ENCODE measurements at regions not wholly inside any gene's neighbourhood (a gene's known extent, or its start where the extent isn't known, plus 50 kb on each side); places are given as distances from the start of the nearest gene placed in this dataset.

GRCh38 chr20:58092353-58092752 lies 136.1 kb downstream of the ANKRD60 start:
- Histone ChIP-seq H3K36me3 (no peaks in the 10 kb centered on the region), H3K27ac (no peak overlapping the region), H3K27me3 (no peaks in the 10 kb centered on the region), H3K4me3 (no peak overlapping the region), H3K9me3 (no peaks in the 10 kb centered on the region), H3K4me1 (peaks cover 0 to 3% (median 0%) of the 10 kb centered on the region in 4 donors)
- DNase-seq (ENCODE audit: low spot score in 2 of 2), result no peak
- 89 to 91% methylated on average over 4 of the region's 4 CpGs for WGBS, 2 donors
- TF ChIP-seq POLR2A (IDR thresholded peaks at IDR 0.05) (no peak), EP300 (IDR thresholded peaks at IDR 0.05) (no peak), CTCF (IDR thresholded peaks at IDR 0.05) (no peak)

- H3K4me1 ChIP-seq, result peaks cover 0 to 8% (median 0%) of the 10 kb centered on the region in 4 donors
- no peak overlapping the region for H3K27ac ChIP-seq
- no peak overlapping the region for H3K4me3 ChIP-seq
- TF ChIP-seq POLR2A (IDR thresholded peaks at IDR 0.05) (no peak), EP300 (IDR thresholded peaks at IDR 0.05) (no peak), CTCF (IDR thresholded peaks at IDR 0.05) (no peak)
- H3K27me3 ChIP-seq, result no peaks in the 10 kb centered on the region
- H3K9me3 ChIP-seq, result no peaks in the 10 kb centered on the region
- WGBS, 2 donors, result 79 to 86% methylated on average over 8 of the region's 8 CpGs
- no peaks in the 10 kb centered on the region for H3K36me3 ChIP-seq
- DNase-seq (ENCODE audit: low spot score in 2 of 2), result no peak
Measured at GRCh38 chr20:58091810-58092209, 136.6 kb downstream of the ANKRD60 start.

- H3K27me3 ChIP-seq, result no peaks in the 10 kb centered on the region
- TF ChIP-seq POLR2A (IDR thresholded peaks at IDR 0.05) (no peak), EP300 (IDR thresholded peaks at IDR 0.05) (no peak), CTCF (IDR thresholded peaks at IDR 0.05) (no peak)
- DNase-seq (ENCODE audit: low spot score in 2 of 2), result no peak
- H3K4me1 ChIP-seq, result peaks cover 0 to 14% (median 0%) of the 10 kb centered on the region in 4 donors
- H3K9me3 ChIP-seq, result no peaks in the 10 kb centered on the region
- H3K27ac ChIP-seq, result no peak overlapping the region
- WGBS, 2 donors, result 94 to 98% methylated on average over 3 of the region's 3 CpGs
- no peaks in the 10 kb centered on the region for H3K36me3 ChIP-seq
- no peak overlapping the region for H3K4me3 ChIP-seq
Measured at GRCh38 chr20:58090161-58090560, 138.3 kb downstream of the ANKRD60 start.

GRCh38 chr20:58088625-58089024 lies 139.8 kb downstream of the ANKRD60 start:
- TF ChIP-seq POLR2A (IDR thresholded peaks at IDR 0.05), result no peak
- no peak for TF ChIP-seq CTCF (IDR thresholded peaks at IDR 0.05)
- no peaks in the 10 kb centered on the region for H3K27me3 ChIP-seq
- no peaks in the 10 kb centered on the region for H3K36me3 ChIP-seq
- peaks cover 0 to 18% (median 0%) of the 10 kb centered on the region in 4 donors for H3K4me1 ChIP-seq
- no peaks in the 10 kb centered on the region for H3K9me3 ChIP-seq
- no peak overlapping the region for H3K27ac ChIP-seq
- DNase-seq (ENCODE audit: low spot score in 2 of 2), result no peak
- no peak overlapping the region for H3K4me3 ChIP-seq
- 96% methylated on average over 7 of the region's 7 CpGs for WGBS, 2 donors

GRCh38 chr20:58088105-58088504 lies 140.3 kb downstream of the ANKRD60 start:
- DNase-seq (ENCODE audit: low spot score in 2 of 2), result no peak
- Histone ChIP-seq H3K36me3 (no peaks in the 10 kb centered on the region), H3K9me3 (no peaks in the 10 kb centered on the region), H3K4me1 (peaks cover 0 to 23% (median 0%) of the 10 kb centered on the region in 4 donors), H3K27ac (no peak overlapping the region), H3K27me3 (no peaks in the 10 kb centered on the region), H3K4me3 (no peak overlapping the region)
- WGBS, 2 donors, result 83 to 89% methylated on average over 7 of the region's 7 CpGs
- no peak for TF ChIP-seq EP300 (IDR thresholded peaks at IDR 0.05)
- no peak for TF ChIP-seq POLR2A (IDR thresholded peaks at IDR 0.05)
- TF ChIP-seq CTCF (IDR thresholded peaks at IDR 0.05), result no peak

Data from tibial nerve (tissue), 4 donors.